ENCODE measurements at regions not wholly inside any gene's neighbourhood (a gene's known extent, or its start where the extent isn't known, plus 50 kb on each side); places are given as distances from the start of the nearest gene placed in this dataset.

DNA sequence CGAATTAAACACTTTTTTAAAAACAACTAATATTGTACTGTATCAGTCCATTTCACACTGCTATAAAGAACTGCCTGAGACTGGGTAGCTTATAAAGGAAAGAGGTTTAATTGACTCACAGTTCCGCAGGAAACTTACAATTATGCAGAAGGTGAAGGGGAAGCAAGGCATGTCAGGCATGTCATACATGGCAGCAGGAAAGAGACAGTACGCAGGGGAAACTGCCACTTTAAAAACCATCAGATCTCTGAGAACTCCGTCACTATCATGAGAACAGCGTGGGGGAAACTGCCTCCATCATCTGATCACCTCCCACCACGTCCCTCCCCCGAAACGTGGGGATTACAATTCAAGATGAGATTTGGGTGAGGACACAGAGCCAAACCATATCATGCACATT, 162.8 kb upstream of the TPM1 start:
- TF ChIP-seq, protein P1, sequence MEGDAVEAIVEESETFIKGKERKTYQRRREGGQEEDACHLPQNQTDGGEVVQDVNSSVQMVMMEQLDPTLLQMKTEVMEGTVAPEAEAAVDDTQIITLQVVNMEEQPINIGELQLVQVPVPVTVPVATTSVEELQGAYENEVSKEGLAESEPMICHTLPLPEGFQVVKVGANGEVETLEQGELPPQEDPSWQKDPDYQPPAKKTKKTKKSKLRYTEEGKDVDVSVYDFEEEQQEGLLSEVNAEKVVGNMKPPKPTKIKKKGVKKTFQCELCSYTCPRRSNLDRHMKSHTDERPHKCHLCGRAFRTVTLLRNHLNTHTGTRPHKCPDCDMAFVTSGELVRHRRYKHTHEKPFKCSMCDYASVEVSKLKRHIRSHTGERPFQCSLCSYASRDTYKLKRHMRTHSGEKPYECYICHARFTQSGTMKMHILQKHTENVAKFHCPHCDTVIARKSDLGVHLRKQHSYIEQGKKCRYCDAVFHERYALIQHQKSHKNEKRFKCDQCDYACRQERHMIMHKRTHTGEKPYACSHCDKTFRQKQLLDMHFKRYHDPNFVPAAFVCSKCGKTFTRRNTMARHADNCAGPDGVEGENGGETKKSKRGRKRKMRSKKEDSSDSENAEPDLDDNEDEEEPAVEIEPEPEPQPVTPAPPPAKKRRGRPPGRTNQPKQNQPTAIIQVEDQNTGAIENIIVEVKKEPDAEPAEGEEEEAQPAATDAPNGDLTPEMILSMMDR (IDR thresholded peaks at IDR 0.05), result no peak
- no peak for TF ChIP-seq ZFX (IDR thresholded peaks at IDR 0.05; ENCODE audit: borderline replicate concordance)

All from 22Rv1 (cell line).